ENCODE measurements at regions not wholly inside any gene's neighbourhood (a gene's known extent, or its start where the extent isn't known, plus 50 kb on each side); places are given as distances from the start of the nearest gene placed in this dataset.

DNA sequence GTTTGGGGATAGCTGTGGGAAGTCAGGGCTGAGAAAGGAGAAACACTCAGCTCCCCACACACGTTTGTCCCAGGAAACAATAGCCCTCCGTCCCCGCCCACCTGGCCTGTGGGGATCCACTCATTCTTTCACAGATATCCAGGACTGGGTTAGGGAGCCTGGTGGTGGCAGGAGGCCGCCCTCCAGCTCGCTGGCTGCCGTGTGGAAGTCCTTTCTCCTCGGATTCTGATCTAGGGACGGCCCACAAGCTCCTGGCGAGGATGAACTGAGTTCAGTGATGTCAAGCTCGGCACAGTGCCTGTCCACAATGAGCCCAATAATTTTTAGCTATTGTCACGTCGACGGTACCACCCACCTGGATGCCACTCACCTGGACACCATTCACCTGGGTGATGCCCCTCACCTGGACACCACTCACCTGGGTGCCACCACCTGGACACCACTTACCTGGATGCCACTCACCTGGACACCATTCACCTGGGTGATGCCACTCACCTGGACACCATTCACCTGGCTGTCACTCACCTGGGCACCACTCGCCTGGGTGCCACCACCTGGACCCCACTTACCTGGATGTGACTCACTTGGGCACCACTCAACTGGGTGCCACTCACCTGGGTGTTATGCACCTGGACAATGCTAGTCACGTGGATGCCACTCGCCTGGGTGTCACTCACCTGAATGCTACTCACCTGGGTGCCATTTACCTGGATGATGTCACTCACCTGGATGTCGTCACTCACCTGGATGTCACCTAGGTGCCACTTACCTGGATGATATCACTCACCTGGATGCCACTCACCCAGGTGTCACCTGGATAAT lies 172.5 kb upstream of the FOXF1 start:
- no peak for DNase-seq (ENCODE audit: low read depth in 1 of 2, low spot score in 1 of 2)
- no peak overlapping the region for H3K4me3 ChIP-seq (replicated peaks; ENCODE audit: insufficient read depth, low read length)
- H3K27ac ChIP-seq (replicated peaks): no peak overlapping the region
- no peak for TF ChIP-seq CTCF (IDR thresholded peaks at IDR 0.05; ENCODE audit: insufficient read depth, low read length)
- H3K27me3 ChIP-seq (ENCODE audit: insufficient read depth, poor library complexity, severe bottlenecking): no peaks in the 10 kb centered on the region

- TF ChIP-seq POLR2AphosphoS5 (IDR thresholded peaks at IDR 0.05; ENCODE audit: low read depth): no peak
- no peak for TF ChIP-seq CTCF (IDR thresholded peaks at IDR 0.05; ENCODE audit: insufficient read depth, low read length)
- TF ChIP-seq, protein P1, sequence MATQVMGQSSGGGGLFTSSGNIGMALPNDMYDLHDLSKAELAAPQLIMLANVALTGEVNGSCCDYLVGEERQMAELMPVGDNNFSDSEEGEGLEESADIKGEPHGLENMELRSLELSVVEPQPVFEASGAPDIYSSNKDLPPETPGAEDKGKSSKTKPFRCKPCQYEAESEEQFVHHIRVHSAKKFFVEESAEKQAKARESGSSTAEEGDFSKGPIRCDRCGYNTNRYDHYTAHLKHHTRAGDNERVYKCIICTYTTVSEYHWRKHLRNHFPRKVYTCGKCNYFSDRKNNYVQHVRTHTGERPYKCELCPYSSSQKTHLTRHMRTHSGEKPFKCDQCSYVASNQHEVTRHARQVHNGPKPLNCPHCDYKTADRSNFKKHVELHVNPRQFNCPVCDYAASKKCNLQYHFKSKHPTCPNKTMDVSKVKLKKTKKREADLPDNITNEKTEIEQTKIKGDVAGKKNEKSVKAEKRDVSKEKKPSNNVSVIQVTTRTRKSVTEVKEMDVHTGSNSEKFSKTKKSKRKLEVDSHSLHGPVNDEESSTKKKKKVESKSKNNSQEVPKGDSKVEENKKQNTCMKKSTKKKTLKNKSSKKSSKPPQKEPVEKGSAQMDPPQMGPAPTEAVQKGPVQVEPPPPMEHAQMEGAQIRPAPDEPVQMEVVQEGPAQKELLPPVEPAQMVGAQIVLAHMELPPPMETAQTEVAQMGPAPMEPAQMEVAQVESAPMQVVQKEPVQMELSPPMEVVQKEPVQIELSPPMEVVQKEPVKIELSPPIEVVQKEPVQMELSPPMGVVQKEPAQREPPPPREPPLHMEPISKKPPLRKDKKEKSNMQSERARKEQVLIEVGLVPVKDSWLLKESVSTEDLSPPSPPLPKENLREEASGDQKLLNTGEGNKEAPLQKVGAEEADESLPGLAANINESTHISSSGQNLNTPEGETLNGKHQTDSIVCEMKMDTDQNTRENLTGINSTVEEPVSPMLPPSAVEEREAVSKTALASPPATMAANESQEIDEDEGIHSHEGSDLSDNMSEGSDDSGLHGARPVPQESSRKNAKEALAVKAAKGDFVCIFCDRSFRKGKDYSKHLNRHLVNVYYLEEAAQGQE (IDR thresholded peaks at IDR 0.05; ENCODE audit: insufficient replicate concordance, low read depth): no peak
- TF ChIP-seq GABPA (IDR thresholded peaks at IDR 0.05; ENCODE audit: low read depth): no peak
- no peak for TF ChIP-seq SPI1 (IDR thresholded peaks at IDR 0.05; ENCODE audit: borderline replicate concordance, low read depth)
These were observed 171.8 kb upstream of the FOXF1 start for GRCh38 chr16:86338403-86339115.

GRCh38 chr16:86342161-86342834 lies 168.0 kb upstream of the FOXF1 start:
- Histone ChIP-seq H3K27me3 (ENCODE audit: insufficient read depth, poor library complexity, severe bottlenecking) (no peaks in the 10 kb centered on the region), H3K27ac (replicated peaks) (no peak overlapping the region), H3K4me3 (replicated peaks; ENCODE audit: insufficient read depth, low read length) (no peak overlapping the region)
- TF ChIP-seq GABPA (IDR thresholded peaks at IDR 0.05; ENCODE audit: low read depth): no peak
- TF ChIP-seq POLR2AphosphoS5 (IDR thresholded peaks at IDR 0.05; ENCODE audit: low read depth): no peak
- TF ChIP-seq, protein P1 (IDR thresholded peaks at IDR 0.05; ENCODE audit: insufficient replicate concordance, low read depth): no peak
- TF ChIP-seq CTCF (IDR thresholded peaks at IDR 0.05; ENCODE audit: insufficient read depth, low read length): no peak
- TF ChIP-seq SPI1 (IDR thresholded peaks at IDR 0.05; ENCODE audit: borderline replicate concordance, low read depth): no peak
- no peak for DNase-seq (ENCODE audit: low read depth in 1 of 2, low spot score in 1 of 2)

More at GRCh38 chr16:86338403-86339115, 171.8 kb upstream of the FOXF1 start:
- no peaks in the 10 kb centered on the region for H3K27me3 ChIP-seq (ENCODE audit: insufficient read depth, poor library complexity, severe bottlenecking)
- no peak overlapping the region for H3K4me3 ChIP-seq (replicated peaks; ENCODE audit: insufficient read depth, low read length)
- no peak for DNase-seq (ENCODE audit: low read depth in 1 of 2, low spot score in 1 of 2)
- H3K27ac ChIP-seq (replicated peaks): no peak overlapping the region

Measured in HL-60 (cell line).